Lower lobe of right lung (tissue), 2 donors: ENCODE measurements at regions not wholly inside any gene's neighbourhood (a gene's known extent, or its start where the extent isn't known, plus 50 kb on each side); places are given as distances from the start of the nearest gene placed in this dataset.

Experiments used
- ATAC-seq, 2 donors: fragments of 200-7000 bp; cut with Tn5 transposase; one replicate each; pipeline ENCODE4 v1.9.1; 2020 to 2022; ENCODE audit warnings: mild to moderate bottlenecking in 2 of 2, moderate library complexity in 2 of 2
- DNase-seq: peaks from one replicate; pipeline ENCODE4 v3.0.0-alpha.2; 2020
- H3K27ac ChIP-seq: fragments of 200-600 bp; one replicate; pipeline ENCODE4 v1.8.0; 2022
- H3K27me3 ChIP-seq: fragments of 200-600 bp; one replicate; pipeline ENCODE4 v1.8.0; 2022; ENCODE audit warnings: low read depth
- H3K36me3 ChIP-seq: fragments of 200-600 bp; one replicate; pipeline ENCODE4 v1.8.0; 2022; ENCODE audit warnings: mild to moderate bottlenecking
- H3K4me1 ChIP-seq: fragments of 200-600 bp; one replicate; pipeline ENCODE4 v1.8.0; 2022
- H3K4me3 ChIP-seq: fragments of 200-600 bp; one replicate; pipeline ENCODE4 v1.8.0; 2022; ENCODE audit warnings: mild to moderate bottlenecking
- H3K9me3 ChIP-seq: fragments of 200-600 bp; one replicate; pipeline ENCODE4 v1.8.0; 2022
- CTCF ChIP-seq: fragments of 200-600 bp; IDR thresholded peaks from one replicate; pipeline ENCODE4 v1.8.0; 2022; ENCODE audit warnings: antibody characterized with exemption, mild to moderate bottlenecking
- intact Hi-C: fragments of 100-400 bp; cut with DNase I; formaldehyde crosslinking; loops from one replicate; pipeline ENCODE4 v1.11.0; 2022
- donor health status: DM: no; HTN: yes; CAD: no; lungs with severe emphysema.

GRCh38 chr2:212831671-212832199 lies 293.1 kb upstream of the ERBB4 start:
- no peaks in the 10 kb centered on the region for H3K4me1 ChIP-seq
- peak; percentile 16 to 41 for ATAC-seq
- peak; percentile 37 for DNase-seq
- no peak overlapping the region for H3K27ac ChIP-seq
- H3K27me3 ChIP-seq, result no peaks in the 10 kb centered on the region
- intact Hi-C loops, result no loop called here
- H3K4me3 ChIP-seq, result no peak overlapping the region
- no peaks in the 10 kb centered on the region for H3K36me3 ChIP-seq
- no peak for TF ChIP-seq CTCF
- no peaks in the 10 kb centered on the region for H3K9me3 ChIP-seq

- intact Hi-C loops, result no loop called here
- H3K4me3 ChIP-seq, result no peak overlapping the region
Observed at GRCh38 chr2:212816267-212816666, 277.7 kb upstream of the ERBB4 start.

GRCh38 chr2:212815453-212815852 lies 276.9 kb upstream of the ERBB4 start:
- no peaks in the 10 kb centered on the region for H3K9me3 ChIP-seq
- no peaks in the 10 kb centered on the region for H3K4me1 ChIP-seq
- no peaks in the 10 kb centered on the region for H3K27me3 ChIP-seq
- intact Hi-C loops, result no loop called here
- no peaks in the 10 kb centered on the region for H3K36me3 ChIP-seq
- no peak overlapping the region for H3K4me3 ChIP-seq
- H3K27ac ChIP-seq, result no peak overlapping the region
- DNase-seq, result no peak
- no peak for ATAC-seq
- TF ChIP-seq CTCF, result no peak

More at GRCh38 chr2:212816267-212816666, 277.7 kb upstream of the ERBB4 start:
- TF ChIP-seq CTCF, result no peak
- no peak for ATAC-seq
- Histone ChIP-seq H3K27ac (no peak overlapping the region), H3K4me1 (no peaks in the 10 kb centered on the region), H3K36me3 (no peaks in the 10 kb centered on the region), H3K9me3 (no peaks in the 10 kb centered on the region), H3K27me3 (no peaks in the 10 kb centered on the region)
- no peak for DNase-seq

- H3K27ac ChIP-seq, result no peak overlapping the region
- H3K4me1 ChIP-seq, result no peaks in the 10 kb centered on the region
- no peak overlapping the region for H3K4me3 ChIP-seq
- H3K36me3 ChIP-seq, result no peaks in the 10 kb centered on the region
- ATAC-seq, result no peak
- no peak for DNase-seq
- no peaks in the 10 kb centered on the region for H3K27me3 ChIP-seq
- intact Hi-C loops, result no loop called here
- no peak for TF ChIP-seq CTCF
- H3K9me3 ChIP-seq, result no peaks in the 10 kb centered on the region
Observed at GRCh38 chr2:212814941-212815340, 276.3 kb upstream of the ERBB4 start.

- TF ChIP-seq CTCF, result no peak
- Histone ChIP-seq H3K27me3 (no peaks in the 10 kb centered on the region), H3K27ac (no peak overlapping the region), H3K4me1 (no peaks in the 10 kb centered on the region), H3K9me3 (no peaks in the 10 kb centered on the region), H3K4me3 (no peak overlapping the region), H3K36me3 (no peaks in the 10 kb centered on the region)
- DNase-seq, result no peak
- ATAC-seq, result no peak
- intact Hi-C loops, result no loop called here
Observed at GRCh38 chr2:212811921-212812320, 273.3 kb upstream of the ERBB4 start.
